GM12864 (cell line): ENCODE measurements at regions not wholly inside any gene's neighbourhood (a gene's known extent, or its start where the extent isn't known, plus 50 kb on each side); places are given as distances from the start of the nearest gene placed in this dataset.
"Not testable (repeated sequence)": the region's sequence is repeated elsewhere in the genome, so short reads cannot be mapped to it uniquely, and the experiment has no call there.

ENCODE experiments used
- DNase-seq: peaks from one replicate; pipeline ENCODE4 v3.0.0-alpha.2; 2011; ENCODE audit warnings: low read depth
- H3K4me3 ChIP-seq: 2 replicates; pipeline ENCODE4 v1.5.1; 2011; ENCODE audit warnings: mild to moderate bottlenecking, low read depth, low read length, control low read depth
- CTCF ChIP-seq: IDR thresholded peaks from 2 replicates; pipeline ENCODE4 v1.5.1; 2011; ENCODE audit warnings: low read depth, mild to moderate bottlenecking, moderate library complexity, low read length, control low read depth, inconsistent platforms; ENCODE audit errors: missing control alignments

- H3K4me3 ChIP-seq, result no peak overlapping the region
- TF ChIP-seq CTCF, result peak; percentile 52
- no peak for DNase-seq
Observed at GRCh38 chr10:22103701-22104470, 100.4 kb upstream of the DNAJC1 start.

- TF ChIP-seq CTCF, result no peak
- no peak for DNase-seq
- no peak overlapping the region for H3K4me3 ChIP-seq
Observed at GRCh38 chr10:22097696-22098095, 94.2 kb upstream of the DNAJC1 start.

- not testable (repeated sequence) for DNase-seq, H3K4me3 ChIP-seq
Observed at GRCh38 chr10:22091260-22091659, 87.7 kb upstream of the DNAJC1 start.

- H3K4me3 ChIP-seq, result no peak overlapping the region
- no peak for DNase-seq
- no peak for TF ChIP-seq CTCF
Observed at GRCh38 chr10:22087402-22087738, 83.8 kb upstream of the DNAJC1 start.

- TF ChIP-seq CTCF, result no peak
- H3K4me3 ChIP-seq, result no peak overlapping the region
- DNase-seq, result no peak
Observed at GRCh38 chr10:22086730-22087401, 83.3 kb upstream of the DNAJC1 start.

- not testable (repeated sequence) for H3K4me3 ChIP-seq, DNase-seq
Observed at GRCh38 chr10:22079921-22080320, 76.4 kb upstream of the DNAJC1 start.

- no peak overlapping the region for H3K4me3 ChIP-seq
- no peak for TF ChIP-seq CTCF
- no peak for DNase-seq
Observed at GRCh38 chr10:22071332-22071731, 67.8 kb upstream of the DNAJC1 start.

GRCh38 chr10:22067091-22067490 is 63.6 kb upstream of the DNAJC1 start:
- no peak overlapping the region for H3K4me3 ChIP-seq
- no peak for TF ChIP-seq CTCF
- no peak for DNase-seq

- DNase-seq, H3K4me3 ChIP-seq: not testable (repeated sequence)
Observed at GRCh38 chr10:22060984-22061383, 57.5 kb upstream of the DNAJC1 start.
